WERI-Rb-1 (cell line): ENCODE measurements at regions not wholly inside any gene's neighbourhood (a gene's known extent, or its start where the extent isn't known, plus 50 kb on each side); places are given as distances from the start of the nearest gene placed in this dataset.

Experiments used
- DNase-seq: peaks from one replicate; pipeline ENCODE4 v3.0.0-alpha.2; 2020
- H3K27ac ChIP-seq: fragments of 250-450 bp; sonication (Bioruptor Pico); 2 replicates; pipeline ENCODE4 v1.5.1; 2020; ENCODE audit warnings: mild to moderate bottlenecking, moderate library complexity
- H3K27me3 ChIP-seq: fragments of 250-450 bp; sonication (Bioruptor Pico); 2 replicates; pipeline ENCODE4 v1.5.1; 2021; ENCODE audit warnings: mild to moderate bottlenecking, low read depth, moderate library complexity; ENCODE audit not compliant: insufficient read depth, severe bottlenecking
- H3K36me3 ChIP-seq: fragments of 250-450 bp; sonication (Bioruptor Pico); 2 replicates; pipeline ENCODE4 v1.5.1; 2020; ENCODE audit warnings: mild to moderate bottlenecking, moderate library complexity
- H3K4me3 ChIP-seq: 2 replicates; pipeline ENCODE4 v1.5.1; 2011; ENCODE audit warnings: low read depth, mild to moderate bottlenecking, control low read depth, low read length
- H3K9me3 ChIP-seq: fragments of 250-450 bp; sonication (Bioruptor Pico); 2 replicates; pipeline ENCODE4 v1.5.1; 2021; ENCODE audit warnings: mild to moderate bottlenecking, moderate library complexity; ENCODE audit not compliant: severe bottlenecking
- CTCF ChIP-seq: IDR thresholded peaks from 2 replicates; pipeline ENCODE4 v1.5.1; 2011; ENCODE audit warnings: low read depth, mild to moderate bottlenecking, control low read depth, inconsistent platforms, low read length

- no peaks in the 10 kb centered on the region for H3K9me3 ChIP-seq
- H3K4me3 ChIP-seq, result no peak overlapping the region
- H3K27ac ChIP-seq, result no peak overlapping the region
- H3K27me3 ChIP-seq, result no peaks in the 10 kb centered on the region
- TF ChIP-seq CTCF, result no peak
- no peaks in the 10 kb centered on the region for H3K36me3 ChIP-seq
- DNase-seq, result no peak
Observed at GRCh38 chr6:140185991-140186390, 811.5 kb upstream of the CITED2 start.

GRCh38 chr6:140183881-140184280 is 809.4 kb upstream of the CITED2 start:
- Histone ChIP-seq H3K9me3 (no peaks in the 10 kb centered on the region), H3K27me3 (no peaks in the 10 kb centered on the region), H3K36me3 (no peaks in the 10 kb centered on the region), H3K4me3 (no peak overlapping the region), H3K27ac (no peak overlapping the region)
- DNase-seq, result no peak
- no peak for TF ChIP-seq CTCF

GRCh38 chr6:140182821-140183220 is 808.4 kb upstream of the CITED2 start:
- no peak for TF ChIP-seq CTCF
- no peak overlapping the region for H3K4me3 ChIP-seq
- no peaks in the 10 kb centered on the region for H3K9me3 ChIP-seq
- no peak overlapping the region for H3K27ac ChIP-seq
- no peak for DNase-seq
- no peaks in the 10 kb centered on the region for H3K36me3 ChIP-seq
- no peaks in the 10 kb centered on the region for H3K27me3 ChIP-seq

GRCh38 chr6:140181876-140182275 is 807.4 kb upstream of the CITED2 start:
- Histone ChIP-seq H3K27ac (no peak overlapping the region), H3K36me3 (no peaks in the 10 kb centered on the region), H3K27me3 (no peaks in the 10 kb centered on the region), H3K9me3 (no peaks in the 10 kb centered on the region), H3K4me3 (no peak overlapping the region)
- DNase-seq, result no peak
- no peak for TF ChIP-seq CTCF

GRCh38 chr6:140180306-140180705 is 805.9 kb upstream of the CITED2 start:
- H3K27ac ChIP-seq, result no peak overlapping the region
- no peak for DNase-seq
- H3K36me3 ChIP-seq, result no peaks in the 10 kb centered on the region
- H3K4me3 ChIP-seq, result no peak overlapping the region
- H3K9me3 ChIP-seq, result no peaks in the 10 kb centered on the region
- TF ChIP-seq CTCF, result no peak
- H3K27me3 ChIP-seq, result no peaks in the 10 kb centered on the region

GRCh38 chr6:140178935-140179334 is 804.5 kb upstream of the CITED2 start:
- H3K27ac ChIP-seq, result no peak overlapping the region
- no peak for DNase-seq

More at GRCh38 chr6:140178935-140179334, 804.5 kb upstream of the CITED2 start:
- H3K27me3 ChIP-seq, result no peaks in the 10 kb centered on the region
- no peaks in the 10 kb centered on the region for H3K9me3 ChIP-seq
- no peak overlapping the region for H3K4me3 ChIP-seq
- no peaks in the 10 kb centered on the region for H3K36me3 ChIP-seq
- TF ChIP-seq CTCF, result no peak
